ENCODE measurements at regions not wholly inside any gene's neighbourhood (a gene's known extent, or its start where the extent isn't known, plus 50 kb on each side); places are given as distances from the start of the nearest gene placed in this dataset.

GRCh38 chr4:126446917-126447316, 1132.2 kb downstream of the FAT4 start:
- TF ChIP-seq, protein P1, sequence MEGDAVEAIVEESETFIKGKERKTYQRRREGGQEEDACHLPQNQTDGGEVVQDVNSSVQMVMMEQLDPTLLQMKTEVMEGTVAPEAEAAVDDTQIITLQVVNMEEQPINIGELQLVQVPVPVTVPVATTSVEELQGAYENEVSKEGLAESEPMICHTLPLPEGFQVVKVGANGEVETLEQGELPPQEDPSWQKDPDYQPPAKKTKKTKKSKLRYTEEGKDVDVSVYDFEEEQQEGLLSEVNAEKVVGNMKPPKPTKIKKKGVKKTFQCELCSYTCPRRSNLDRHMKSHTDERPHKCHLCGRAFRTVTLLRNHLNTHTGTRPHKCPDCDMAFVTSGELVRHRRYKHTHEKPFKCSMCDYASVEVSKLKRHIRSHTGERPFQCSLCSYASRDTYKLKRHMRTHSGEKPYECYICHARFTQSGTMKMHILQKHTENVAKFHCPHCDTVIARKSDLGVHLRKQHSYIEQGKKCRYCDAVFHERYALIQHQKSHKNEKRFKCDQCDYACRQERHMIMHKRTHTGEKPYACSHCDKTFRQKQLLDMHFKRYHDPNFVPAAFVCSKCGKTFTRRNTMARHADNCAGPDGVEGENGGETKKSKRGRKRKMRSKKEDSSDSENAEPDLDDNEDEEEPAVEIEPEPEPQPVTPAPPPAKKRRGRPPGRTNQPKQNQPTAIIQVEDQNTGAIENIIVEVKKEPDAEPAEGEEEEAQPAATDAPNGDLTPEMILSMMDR (IDR thresholded peaks at IDR 0.05): no peak
- no peak for TF ChIP-seq ZFX (IDR thresholded peaks at IDR 0.05; ENCODE audit: borderline replicate concordance)

Data from 22Rv1 (cell line).